ENCODE measurements at regions not wholly inside any gene's neighbourhood (a gene's known extent, or its start where the extent isn't known, plus 50 kb on each side); places are given as distances from the start of the nearest gene placed in this dataset.

GRCh38 chr20:19881990-19882389 lies 123.9 kb downstream of the RIN2 start:
- TF ChIP-seq FOXP2 (optimal IDR thresholded peaks at IDR 0.05; ENCODE audit: borderline replicate concordance, extremely low read depth, extremely low read length, insufficient read depth), result no peak
- TF ChIP-seq TAF1 (IDR thresholded peaks at IDR 0.05; ENCODE audit: borderline replicate concordance, insufficient read depth, low read length), result no peak
- no peak for TF ChIP-seq REST (IDR thresholded peaks at IDR 0.05; ENCODE audit: insufficient read depth in 1 of 2, low read depth in 2 of 2, low read length in 2 of 2)
- no peak for TF ChIP-seq POLR2AphosphoS5 (IDR thresholded peaks at IDR 0.05; ENCODE audit: low read depth, low read length)
- TF ChIP-seq SIN3A (IDR thresholded peaks at IDR 0.05; ENCODE audit: borderline replicate concordance, insufficient read depth, low read length), result no peak

- TF ChIP-seq REST (IDR thresholded peaks at IDR 0.05; ENCODE audit: insufficient read depth in 1 of 2, low read depth in 2 of 2, low read length in 2 of 2) (no peak), POLR2AphosphoS5 (IDR thresholded peaks at IDR 0.05; ENCODE audit: low read depth, low read length) (no peak), SIN3A (IDR thresholded peaks at IDR 0.05; ENCODE audit: borderline replicate concordance, insufficient read depth, low read length) (no peak), FOXP2 (optimal IDR thresholded peaks at IDR 0.05; ENCODE audit: borderline replicate concordance, extremely low read depth, extremely low read length, insufficient read depth) (no peak), TAF1 (IDR thresholded peaks at IDR 0.05; ENCODE audit: borderline replicate concordance, insufficient read depth, low read length) (no peak)
These were observed 124.4 kb downstream of the RIN2 start for GRCh38 chr20:19882446-19882845.

DNA sequence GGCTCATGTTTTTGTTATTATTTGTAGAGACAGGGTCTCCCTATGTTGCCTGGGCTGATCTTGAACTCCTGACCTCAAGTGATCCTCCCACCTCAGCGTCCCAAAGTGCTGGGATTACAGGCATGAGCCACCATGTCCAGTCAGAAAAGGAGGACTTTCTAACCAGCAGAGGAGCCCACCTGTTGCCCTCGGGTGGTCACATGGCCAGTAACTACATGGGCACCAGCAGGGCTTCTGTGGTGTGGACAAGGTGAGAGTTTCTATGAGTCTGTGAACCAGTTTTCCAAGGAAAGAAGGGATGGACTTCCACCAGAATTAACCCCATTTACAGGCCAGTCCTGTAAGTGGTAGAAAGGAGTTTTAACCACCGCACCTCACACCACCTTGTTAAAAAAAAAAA lies 125.4 kb downstream of the RIN2 start:
- TF ChIP-seq FOXP2 (optimal IDR thresholded peaks at IDR 0.05; ENCODE audit: borderline replicate concordance, extremely low read depth, extremely low read length, insufficient read depth), result no peak
- no peak for TF ChIP-seq REST (IDR thresholded peaks at IDR 0.05; ENCODE audit: insufficient read depth in 1 of 2, low read depth in 2 of 2, low read length in 2 of 2)
- no peak for TF ChIP-seq POLR2AphosphoS5 (IDR thresholded peaks at IDR 0.05; ENCODE audit: low read depth, low read length)
- TF ChIP-seq TAF1 (IDR thresholded peaks at IDR 0.05; ENCODE audit: borderline replicate concordance, insufficient read depth, low read length), result no peak
- no peak for TF ChIP-seq SIN3A (IDR thresholded peaks at IDR 0.05; ENCODE audit: borderline replicate concordance, insufficient read depth, low read length)

GRCh38 chr20:19885594-19885938 lies 127.5 kb downstream of the RIN2 start:
- TF ChIP-seq POLR2AphosphoS5 (IDR thresholded peaks at IDR 0.05; ENCODE audit: low read depth, low read length) (no peak), REST (IDR thresholded peaks at IDR 0.05; ENCODE audit: insufficient read depth in 1 of 2, low read depth in 2 of 2, low read length in 2 of 2) (no peak), TAF1 (IDR thresholded peaks at IDR 0.05; ENCODE audit: borderline replicate concordance, insufficient read depth, low read length) (no peak), SIN3A (IDR thresholded peaks at IDR 0.05; ENCODE audit: borderline replicate concordance, insufficient read depth, low read length) (no peak), FOXP2 (optimal IDR thresholded peaks at IDR 0.05; ENCODE audit: borderline replicate concordance, extremely low read depth, extremely low read length, insufficient read depth) (no peak)

Data from PFSK-1 (cell line).